Activated naive CD4-positive, alpha-beta T cell treated with anti-CD3 and anti-CD28 coated beads, Interleukin-2, amount 50 U/mL, for 24 hours (primary cell): ENCODE measurements at regions not wholly inside any gene's neighbourhood (a gene's known extent, or its start where the extent isn't known, plus 50 kb on each side); places are given as distances from the start of the nearest gene placed in this dataset.

Experiments
- H3K27ac Mint-ChIP-seq: one replicate; pipeline ENCODE4 v1.8.0; 2021; ENCODE audit warnings: mild to moderate bottlenecking, mixed read lengths
- H3K27me3 Mint-ChIP-seq: one replicate; pipeline ENCODE4 v1.8.0; 2021; ENCODE audit warnings: mixed read lengths
- H3K36me3 Mint-ChIP-seq: one replicate; pipeline ENCODE4 v1.8.0; 2021; ENCODE audit warnings: mixed read lengths
- H3K4me1 Mint-ChIP-seq: one replicate; pipeline ENCODE4 v1.8.0; 2021; ENCODE audit warnings: mixed read lengths
- H3K4me3 Mint-ChIP-seq: one replicate; pipeline ENCODE4 v1.8.0; 2021; ENCODE audit warnings: mild to moderate bottlenecking, mixed read lengths
- H3K9me3 Mint-ChIP-seq: one replicate; pipeline ENCODE4 v1.8.0; 2021; ENCODE audit warnings: mixed read lengths

GRCh38 chr12:102745971-102746600 lies 171.0 kb downstream of the PAH start:
- no peaks in the 10 kb centered on the region for H3K27me3 Mint-ChIP-seq
- no peak overlapping the region for H3K4me3 Mint-ChIP-seq
- no peak overlapping the region for H3K27ac Mint-ChIP-seq
- no peaks in the 10 kb centered on the region for H3K9me3 Mint-ChIP-seq
- no peaks in the 10 kb centered on the region for H3K4me1 Mint-ChIP-seq
- no peaks in the 10 kb centered on the region for H3K36me3 Mint-ChIP-seq

- no peaks in the 10 kb centered on the region for H3K9me3 Mint-ChIP-seq
- no peaks in the 10 kb centered on the region for H3K36me3 Mint-ChIP-seq
- no peaks in the 10 kb centered on the region for H3K4me1 Mint-ChIP-seq
- no peak overlapping the region for H3K4me3 Mint-ChIP-seq
- H3K27me3 Mint-ChIP-seq: no peaks in the 10 kb centered on the region
- no peak overlapping the region for H3K27ac Mint-ChIP-seq
Measured at GRCh38 chr12:102741196-102741595, 175.8 kb downstream of the PAH start.

DNA sequence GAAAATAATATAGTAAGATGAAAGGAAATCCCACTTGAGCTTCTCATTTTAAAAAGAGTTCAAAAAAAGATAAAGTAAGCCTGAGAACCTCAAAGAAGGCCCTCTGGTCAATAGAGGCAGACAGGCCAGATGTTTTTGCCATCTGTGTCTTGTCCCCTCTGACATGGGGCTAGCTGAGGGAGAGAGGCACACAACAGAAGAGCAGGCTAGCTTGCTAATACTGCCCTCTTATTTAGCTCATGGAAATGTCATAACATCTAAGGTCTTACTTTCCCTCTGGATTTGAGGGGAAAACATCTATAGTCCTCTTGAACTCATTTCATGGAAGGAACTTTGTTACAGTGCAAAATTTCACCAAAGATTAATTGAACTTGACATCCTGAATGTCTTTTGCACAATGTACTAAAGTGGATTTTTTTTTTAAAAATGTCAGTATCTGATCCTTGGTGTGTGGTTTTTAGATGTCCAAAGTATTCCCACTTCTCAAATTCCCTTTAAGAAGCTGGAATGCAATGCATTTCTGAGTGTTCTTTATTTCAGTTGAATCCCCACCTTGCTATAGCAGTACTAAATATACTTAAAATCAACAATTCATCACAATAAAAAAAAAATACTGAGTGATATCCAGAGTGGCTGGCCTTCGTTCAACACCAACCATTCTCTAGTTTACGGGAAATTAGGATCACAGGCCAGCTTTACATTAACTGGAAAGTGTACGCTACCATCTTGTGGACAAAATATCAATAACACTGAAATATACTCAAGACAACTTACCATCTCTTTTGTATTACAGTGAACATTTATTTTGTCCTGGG lies 176.7 kb downstream of the PAH start:
- Mint-ChIP-seq H3K36me3 (no peaks in the 10 kb centered on the region), H3K27ac (no peak overlapping the region), H3K9me3 (peaks cover 3% of the 10 kb centered on the region), H3K4me1 (no peaks in the 10 kb centered on the region), H3K4me3 (no peak overlapping the region), H3K27me3 (no peaks in the 10 kb centered on the region)

- no peak overlapping the region for H3K27ac Mint-ChIP-seq
- no peaks in the 10 kb centered on the region for H3K4me1 Mint-ChIP-seq
- H3K4me3 Mint-ChIP-seq: no peak overlapping the region
- no peaks in the 10 kb centered on the region for H3K36me3 Mint-ChIP-seq
- no peaks in the 10 kb centered on the region for H3K27me3 Mint-ChIP-seq
- peaks cover 4% of the 10 kb centered on the region for H3K9me3 Mint-ChIP-seq
Measured at GRCh38 chr12:102736328-102736727, 180.7 kb downstream of the PAH start.

- no peaks in the 10 kb centered on the region for H3K4me1 Mint-ChIP-seq
- peaks cover 4% of the 10 kb centered on the region for H3K9me3 Mint-ChIP-seq
- no peaks in the 10 kb centered on the region for H3K36me3 Mint-ChIP-seq
- H3K27me3 Mint-ChIP-seq: no peaks in the 10 kb centered on the region
- no peak overlapping the region for H3K27ac Mint-ChIP-seq
- H3K4me3 Mint-ChIP-seq: no peak overlapping the region
Measured at GRCh38 chr12:102735104-102735503, 181.9 kb downstream of the PAH start.

- Mint-ChIP-seq H3K27ac (no peak overlapping the region), H3K4me3 (no peak overlapping the region), H3K36me3 (no peaks in the 10 kb centered on the region), H3K27me3 (no peaks in the 10 kb centered on the region), H3K4me1 (no peaks in the 10 kb centered on the region), H3K9me3 (peaks cover 4% of the 10 kb centered on the region)
Measured at GRCh38 chr12:102730996-102731395, 186.0 kb downstream of the PAH start.

DNA sequence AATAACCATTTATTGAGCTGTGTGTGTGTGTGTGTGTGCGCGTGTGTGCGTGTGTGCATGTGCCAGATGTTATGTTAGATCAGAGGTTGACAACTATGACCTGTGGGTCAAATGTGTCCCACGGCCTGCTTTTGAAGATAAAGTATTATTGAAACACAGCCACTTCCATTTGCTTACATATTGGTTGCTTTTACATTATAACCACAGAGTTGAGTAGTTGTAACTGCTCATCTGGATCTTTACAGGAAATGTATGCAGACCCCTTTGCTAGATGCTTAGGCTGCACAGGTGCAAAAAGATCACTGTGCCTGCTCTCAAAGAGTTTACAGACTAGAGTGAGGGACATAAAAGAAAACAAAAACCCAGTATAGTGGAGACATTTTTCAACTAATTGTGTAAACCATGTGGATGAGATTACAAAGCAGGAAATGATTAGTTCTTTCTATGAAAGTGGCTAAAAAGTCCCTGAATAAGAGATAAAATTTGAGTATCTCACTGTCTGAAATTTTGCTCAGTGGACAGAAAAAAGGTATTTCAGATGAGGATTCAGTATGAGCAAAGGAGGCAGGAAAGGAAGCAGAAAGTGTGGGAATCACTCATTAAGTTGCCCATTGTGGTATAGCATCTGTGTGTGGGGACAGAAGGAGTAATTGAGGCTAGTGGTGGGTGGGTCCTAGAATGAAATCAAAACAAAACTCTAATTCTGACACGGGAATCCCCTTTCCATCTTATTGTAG lies 188.4 kb downstream of the PAH start:
- Mint-ChIP-seq H3K4me3 (no peak overlapping the region), H3K36me3 (no peaks in the 10 kb centered on the region), H3K27ac (no peak overlapping the region), H3K27me3 (no peaks in the 10 kb centered on the region), H3K4me1 (no peaks in the 10 kb centered on the region), H3K9me3 (no peaks in the 10 kb centered on the region)

DNA sequence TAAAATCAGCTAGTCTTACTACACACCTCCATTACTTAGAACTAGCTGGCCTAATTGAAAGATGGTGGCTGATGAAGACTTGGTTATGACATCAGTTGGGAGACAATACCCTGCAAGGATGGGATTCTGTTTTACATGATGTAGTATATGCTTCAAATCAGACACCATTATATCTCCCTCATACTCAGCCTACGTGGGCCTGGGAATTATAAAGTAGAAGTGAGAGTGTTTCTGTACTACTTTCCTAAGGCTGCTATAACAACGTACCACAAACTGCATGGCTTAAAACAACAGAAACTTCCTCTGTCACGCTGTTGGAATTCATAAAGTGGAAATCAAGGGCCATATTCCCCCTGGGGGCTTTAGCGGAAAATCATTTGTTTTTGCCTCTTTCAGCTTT lies 190.4 kb downstream of the PAH start:
- Mint-ChIP-seq H3K36me3 (no peaks in the 10 kb centered on the region), H3K4me1 (no peaks in the 10 kb centered on the region), H3K27ac (no peak overlapping the region), H3K9me3 (no peaks in the 10 kb centered on the region), H3K27me3 (no peaks in the 10 kb centered on the region), H3K4me3 (no peak overlapping the region)

DNA sequence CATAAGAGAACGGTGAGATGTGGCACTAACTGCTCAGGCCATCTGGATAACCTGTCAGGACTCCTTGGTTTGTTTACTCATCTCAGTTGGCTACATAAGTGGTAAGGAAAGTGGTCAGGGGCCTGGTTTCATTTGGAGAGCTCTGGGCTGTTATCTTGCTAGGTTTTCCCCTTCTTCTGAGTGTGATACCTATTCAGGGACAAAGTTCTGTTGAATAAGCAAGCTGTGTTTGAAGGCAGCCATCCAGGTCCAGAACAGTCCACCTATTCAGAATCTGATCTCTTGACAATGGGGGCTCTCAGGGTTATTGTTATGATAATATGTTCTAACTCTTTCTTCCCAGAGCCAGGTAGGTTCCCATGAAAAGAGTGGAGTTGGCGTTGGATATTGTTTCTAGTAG lies 194.9 kb downstream of the PAH start:
- no peaks in the 10 kb centered on the region for H3K36me3 Mint-ChIP-seq
- no peaks in the 10 kb centered on the region for H3K4me1 Mint-ChIP-seq
- H3K27me3 Mint-ChIP-seq: no peaks in the 10 kb centered on the region
- H3K27ac Mint-ChIP-seq: no peak overlapping the region
- H3K9me3 Mint-ChIP-seq: no peaks in the 10 kb centered on the region
- no peak overlapping the region for H3K4me3 Mint-ChIP-seq

- peaks cover 5% of the 10 kb centered on the region for H3K9me3 Mint-ChIP-seq
- peaks cover 11% of the 10 kb centered on the region for H3K27me3 Mint-ChIP-seq
- no peak overlapping the region for H3K27ac Mint-ChIP-seq
- H3K4me3 Mint-ChIP-seq: no peak overlapping the region
- H3K4me1 Mint-ChIP-seq: no peaks in the 10 kb centered on the region
- no peaks in the 10 kb centered on the region for H3K36me3 Mint-ChIP-seq
Measured at GRCh38 chr12:102708108-102708507, 208.9 kb downstream of the PAH start.

GRCh38 chr12:102702447-102703114 lies 214.5 kb downstream of the PAH start:
- Mint-ChIP-seq H3K27ac (no peak overlapping the region), H3K27me3 (peaks cover 8% of the 10 kb centered on the region), H3K9me3 (no peaks in the 10 kb centered on the region), H3K4me3 (no peak overlapping the region), H3K36me3 (no peaks in the 10 kb centered on the region), H3K4me1 (no peaks in the 10 kb centered on the region)

GRCh38 chr12:102696045-102696444 lies 215.7 kb upstream of the IGF1 start:
- H3K27ac Mint-ChIP-seq: no peak overlapping the region
- peaks cover 9% of the 10 kb centered on the region for H3K9me3 Mint-ChIP-seq
- H3K27me3 Mint-ChIP-seq: peaks cover 3% of the 10 kb centered on the region
- H3K4me1 Mint-ChIP-seq: no peaks in the 10 kb centered on the region
- H3K36me3 Mint-ChIP-seq: no peaks in the 10 kb centered on the region
- H3K4me3 Mint-ChIP-seq: no peak overlapping the region

GRCh38 chr12:102694903-102695302 lies 214.5 kb upstream of the IGF1 start:
- Mint-ChIP-seq H3K9me3 (peaks cover 9% of the 10 kb centered on the region), H3K4me1 (no peaks in the 10 kb centered on the region), H3K27ac (no peak overlapping the region), H3K36me3 (no peaks in the 10 kb centered on the region), H3K27me3 (peaks cover 3% of the 10 kb centered on the region), H3K4me3 (no peak overlapping the region)

DNA sequence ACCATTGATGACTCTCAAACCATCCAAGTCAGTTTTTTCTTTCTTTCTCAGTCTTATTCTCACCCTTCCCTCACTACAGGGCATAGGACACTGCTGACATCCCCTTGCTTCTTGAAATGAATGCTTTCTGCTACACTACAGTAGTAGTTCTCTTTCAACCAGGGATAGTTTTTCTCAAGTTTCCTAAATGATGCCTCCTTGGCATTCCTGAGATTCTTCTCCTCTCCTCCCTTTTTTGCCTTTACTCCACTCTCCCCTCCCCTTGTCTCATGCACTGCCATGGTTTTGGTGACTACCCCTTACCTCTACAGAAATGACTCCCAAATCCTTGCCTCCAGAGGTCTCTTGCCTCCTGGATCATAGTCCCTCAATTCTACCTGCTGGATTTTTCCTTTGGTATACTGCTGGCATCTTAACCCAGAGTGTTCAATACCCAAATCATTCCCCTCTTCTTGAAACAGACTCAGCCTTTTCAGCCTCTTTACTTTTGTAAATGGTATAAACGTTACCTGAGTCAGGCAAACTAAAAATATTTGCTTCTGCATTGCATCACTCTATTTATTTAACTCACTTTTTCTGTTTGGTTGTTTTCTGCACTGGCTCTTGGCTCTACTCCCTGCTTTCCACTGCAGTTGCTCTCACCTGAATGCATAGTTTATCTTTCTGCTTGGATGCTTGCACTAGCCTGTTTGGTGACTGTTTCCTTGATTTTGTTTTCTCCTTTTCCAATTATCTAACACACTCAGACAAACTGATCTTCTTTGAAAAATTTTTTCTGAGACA lies 211.6 kb upstream of the IGF1 start:
- no peak overlapping the region for H3K4me3 Mint-ChIP-seq
- no peak overlapping the region for H3K27ac Mint-ChIP-seq
- H3K4me1 Mint-ChIP-seq: no peaks in the 10 kb centered on the region
- peaks cover 3% of the 10 kb centered on the region for H3K27me3 Mint-ChIP-seq
- no peaks in the 10 kb centered on the region for H3K36me3 Mint-ChIP-seq
- peaks cover 9% of the 10 kb centered on the region for H3K9me3 Mint-ChIP-seq

GRCh38 chr12:102690253-102690652 lies 209.9 kb upstream of the IGF1 start:
- Mint-ChIP-seq H3K4me3 (no peak overlapping the region), H3K27me3 (no peaks in the 10 kb centered on the region), H3K27ac (no peak overlapping the region), H3K4me1 (no peaks in the 10 kb centered on the region), H3K9me3 (no peaks in the 10 kb centered on the region), H3K36me3 (no peaks in the 10 kb centered on the region)
